CD4-positive, alpha-beta T cell (primary cell): ENCODE measurements at regions not wholly inside any gene's neighbourhood (a gene's known extent, or its start where the extent isn't known, plus 50 kb on each side); places are given as distances from the start of the nearest gene placed in this dataset.
"Not testable (repeated sequence)": the region's sequence is repeated elsewhere in the genome, so short reads cannot be mapped to it uniquely, and the experiment has no call there.

ENCODE experiments used
- ATAC-seq: fragments of 200-7000 bp; cut with Tn5 transposase; one replicate; pipeline ENCODE4 v1.10.0; 2022; ENCODE audit warnings: mild to moderate bottlenecking; ENCODE audit not compliant: poor library complexity
- CTCF ChIA-PET: fragments of 350-600 bp; sonication (Branson Sonifier 250); formaldehyde crosslinking; loops from one replicate; lab custom pipeline; 2021; ENCODE audit warnings: antibody characterized with exemption, inconsistent platforms; lab: Charles Lee
- POLR2A ChIA-PET: fragments of 350-600 bp; sonication (Branson Sonifier 250); formaldehyde crosslinking; loops from one replicate; lab custom pipeline; 2021; ENCODE audit warnings: antibody characterized with exemption, inconsistent platforms; lab: Charles Lee
- DNase-seq, 14 experiments: peaks; one replicate each; pipeline ENCODE4 v3.0.0-alpha.2; 2013 to 2020; ENCODE audit warnings: mixed read lengths in 2 of 14
- H3K27ac ChIP-seq, 2 donors: one replicate each; pipeline versions ENCODE4 v1.5.1 to v1.7.0; 2013; ENCODE audit warnings: low read length in 2 of 2, low read depth in 1 of 2, mild to moderate bottlenecking in 1 of 2
- H3K27me3 ChIP-seq, 2 experiments: 1 replicate in 1 of 2; 2 replicates in 1 of 2; pipeline versions ENCODE4 v1.6.1 to v1.7.0; 2013; ENCODE audit warnings: low read length in 2 of 2, control low read depth in 1 of 2, mild to moderate bottlenecking in 1 of 2, moderate library complexity in 1 of 2; ENCODE audit not compliant: insufficient read depth in 2 of 2, control insufficient read depth in 1 of 2
- H3K36me3 ChIP-seq: one replicate; pipeline ENCODE4 v1.6.1; 2013; ENCODE audit warnings: low read length, control low read depth; ENCODE audit not compliant: insufficient read depth
- H3K4me1 ChIP-seq: one replicate; pipeline ENCODE4 v1.6.1; 2013; ENCODE audit warnings: low read length, control low read depth; ENCODE audit not compliant: insufficient read depth
- H3K4me3 ChIP-seq: one replicate; pipeline ENCODE4 v1.5.1; 2013; ENCODE audit warnings: mild to moderate bottlenecking, low read length, moderate library complexity
- H3K9me3 ChIP-seq, 2 experiments: 1 replicate in 1 of 2; 2 replicates in 1 of 2; pipeline versions ENCODE4 v1.6.1 to v1.7.0; 2013; ENCODE audit warnings: low read length in 2 of 2, mild to moderate bottlenecking in 2 of 2, control low read depth in 1 of 2, moderate library complexity in 1 of 2; ENCODE audit not compliant: control insufficient read depth in 1 of 2, insufficient read depth in 1 of 2
- H3K27ac Mint-ChIP-seq: one replicate; pipeline ENCODE4 v1.8.0; 2020; ENCODE audit warnings: mixed read lengths
- H3K27me3 Mint-ChIP-seq: one replicate; pipeline ENCODE4 v1.8.0; 2021; ENCODE audit warnings: mixed read lengths
- H3K36me3 Mint-ChIP-seq: one replicate; pipeline ENCODE4 v1.8.0; 2021; ENCODE audit warnings: low read depth, mixed read lengths
- H3K4me1 Mint-ChIP-seq: one replicate; pipeline ENCODE4 v1.8.0; 2021; ENCODE audit warnings: low read depth, mixed read lengths
- H3K4me3 Mint-ChIP-seq: one replicate; pipeline ENCODE4 v1.8.0; 2020; ENCODE audit warnings: mild to moderate bottlenecking, mixed read lengths
- H3K9me3 Mint-ChIP-seq: one replicate; pipeline ENCODE4 v1.8.0; 2020; ENCODE audit warnings: mixed read lengths
- intact Hi-C, 2 experiments: fragments of 100-400 bp; cut with DNase I in 1 of 2; cut with micrococcal nuclease in 1 of 2; formaldehyde crosslinking; loops; one replicate each; pipeline versions ENCODE4 v1.15.1 to v1.9.0; 2023 to 2025; cut with DNase I, micrococcal nuclease
- TF ChIP-seq, protein P1 (sequence below): fragments of 200-600 bp; IDR thresholded peaks from one replicate; pipeline ENCODE4 v1.8.0; 2022; ENCODE audit warnings: antibody characterized with exemption, mild to moderate bottlenecking

DNA sequence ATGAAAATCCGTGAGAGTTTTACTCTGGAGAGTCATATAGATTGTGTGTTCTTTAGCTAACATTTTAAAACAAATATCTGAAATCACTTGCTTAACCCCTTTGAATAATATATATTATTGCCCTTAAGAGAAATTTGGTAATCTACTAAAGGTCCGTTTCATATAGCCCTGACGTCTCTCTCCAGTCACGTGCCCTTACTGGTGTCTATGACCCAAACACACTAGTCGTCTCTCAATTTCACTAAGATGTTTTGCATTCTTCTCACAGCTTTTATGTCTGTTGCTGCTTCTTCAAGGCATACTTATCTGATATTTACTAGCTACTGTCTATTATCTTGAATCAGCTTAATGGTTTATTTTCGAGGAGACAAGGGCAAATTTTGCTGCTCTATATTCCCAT, 409.9 kb downstream of the KCNJ18 start:
- intact Hi-C loops, result no loop called here
- CTCF ChIA-PET, result no interaction called here
- Mint-ChIP-seq H3K9me3 (peaks cover 11% of the 10 kb centered on the region), H3K36me3 (no peaks in the 10 kb centered on the region), H3K27me3 (no peaks in the 10 kb centered on the region), H3K27ac (no peak overlapping the region), H3K4me3 (no peak overlapping the region), H3K4me1 (no peaks in the 10 kb centered on the region)
- no peak overlapping the region for H3K4me3 ChIP-seq
- TF ChIP-seq, protein P1, sequence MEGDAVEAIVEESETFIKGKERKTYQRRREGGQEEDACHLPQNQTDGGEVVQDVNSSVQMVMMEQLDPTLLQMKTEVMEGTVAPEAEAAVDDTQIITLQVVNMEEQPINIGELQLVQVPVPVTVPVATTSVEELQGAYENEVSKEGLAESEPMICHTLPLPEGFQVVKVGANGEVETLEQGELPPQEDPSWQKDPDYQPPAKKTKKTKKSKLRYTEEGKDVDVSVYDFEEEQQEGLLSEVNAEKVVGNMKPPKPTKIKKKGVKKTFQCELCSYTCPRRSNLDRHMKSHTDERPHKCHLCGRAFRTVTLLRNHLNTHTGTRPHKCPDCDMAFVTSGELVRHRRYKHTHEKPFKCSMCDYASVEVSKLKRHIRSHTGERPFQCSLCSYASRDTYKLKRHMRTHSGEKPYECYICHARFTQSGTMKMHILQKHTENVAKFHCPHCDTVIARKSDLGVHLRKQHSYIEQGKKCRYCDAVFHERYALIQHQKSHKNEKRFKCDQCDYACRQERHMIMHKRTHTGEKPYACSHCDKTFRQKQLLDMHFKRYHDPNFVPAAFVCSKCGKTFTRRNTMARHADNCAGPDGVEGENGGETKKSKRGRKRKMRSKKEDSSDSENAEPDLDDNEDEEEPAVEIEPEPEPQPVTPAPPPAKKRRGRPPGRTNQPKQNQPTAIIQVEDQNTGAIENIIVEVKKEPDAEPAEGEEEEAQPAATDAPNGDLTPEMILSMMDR, result no peak
- POLR2A ChIA-PET, result no interaction called here
- no peak overlapping the region for H3K27ac ChIP-seq
- no peaks in the 10 kb centered on the region for H3K4me1 ChIP-seq
- H3K36me3 ChIP-seq, result no peaks in the 10 kb centered on the region
- peaks cover 0 to 3% of the 10 kb centered on the region in 2 experiments for H3K9me3 ChIP-seq
- DNase-seq, result no peak
- no peaks in the 10 kb centered on the region for H3K27me3 ChIP-seq
- no peak for ATAC-seq

DNA sequence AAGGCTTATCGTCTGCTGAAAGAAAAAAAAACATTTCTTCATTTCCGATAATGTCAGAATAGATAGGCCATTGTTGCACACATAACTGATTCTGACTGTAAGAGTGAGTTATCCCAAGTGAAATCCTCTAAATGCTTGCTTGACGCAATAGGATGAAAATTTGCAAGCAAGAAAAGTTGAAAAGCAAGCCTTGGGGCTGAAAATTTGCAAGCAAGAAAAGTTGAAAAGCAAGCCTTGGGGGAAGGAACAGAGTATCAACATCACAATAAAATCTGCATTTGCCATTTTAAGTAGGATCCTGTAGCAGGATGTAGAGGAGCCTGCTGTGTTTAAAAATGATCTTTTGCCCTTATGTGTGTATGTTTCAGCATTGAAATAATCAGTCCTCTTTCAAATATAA, 424.4 kb downstream of the KCNJ18 start:
- CTCF ChIA-PET, H3K27ac Mint-ChIP-seq, H3K36me3 Mint-ChIP-seq, ATAC-seq, H3K27me3 Mint-ChIP-seq, H3K27me3 ChIP-seq, H3K9me3 ChIP-seq, intact Hi-C loops, H3K4me1 Mint-ChIP-seq, DNase-seq, H3K4me1 ChIP-seq, POLR2A ChIA-PET, H3K27ac ChIP-seq, H3K4me3 ChIP-seq, H3K36me3 ChIP-seq, H3K4me3 Mint-ChIP-seq: not testable (repeated sequence)
- peaks cover 13% of the 10 kb centered on the region for H3K9me3 Mint-ChIP-seq

DNA sequence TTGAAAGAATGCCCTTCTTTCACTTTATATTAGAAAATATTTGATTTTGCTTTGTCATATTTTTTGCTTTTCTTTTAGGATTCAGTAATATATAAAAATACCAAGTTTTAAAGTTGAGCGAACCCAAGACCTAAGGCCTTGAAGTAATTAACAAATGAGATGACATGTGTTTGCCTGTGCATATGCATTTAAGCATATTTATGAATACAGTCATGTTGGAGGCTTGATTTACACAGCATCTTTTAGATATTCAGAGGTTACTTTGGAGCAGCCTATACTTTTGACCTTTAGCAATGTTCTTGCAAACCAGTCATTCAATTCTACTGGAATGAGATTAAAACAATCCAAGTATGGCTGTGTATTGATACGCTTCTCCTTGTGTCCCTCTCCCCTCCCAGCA, 425.1 kb downstream of the KCNJ18 start:
- CTCF ChIA-PET, H3K27me3 ChIP-seq, H3K27ac Mint-ChIP-seq, DNase-seq, intact Hi-C loops, H3K4me1 ChIP-seq, H3K9me3 ChIP-seq, POLR2A ChIA-PET, H3K4me1 Mint-ChIP-seq, H3K27ac ChIP-seq, H3K36me3 Mint-ChIP-seq, H3K36me3 ChIP-seq, H3K27me3 Mint-ChIP-seq, H3K4me3 Mint-ChIP-seq, ATAC-seq, H3K4me3 ChIP-seq: not testable (repeated sequence)
- H3K9me3 Mint-ChIP-seq, result peaks cover 13% of the 10 kb centered on the region

DNA sequence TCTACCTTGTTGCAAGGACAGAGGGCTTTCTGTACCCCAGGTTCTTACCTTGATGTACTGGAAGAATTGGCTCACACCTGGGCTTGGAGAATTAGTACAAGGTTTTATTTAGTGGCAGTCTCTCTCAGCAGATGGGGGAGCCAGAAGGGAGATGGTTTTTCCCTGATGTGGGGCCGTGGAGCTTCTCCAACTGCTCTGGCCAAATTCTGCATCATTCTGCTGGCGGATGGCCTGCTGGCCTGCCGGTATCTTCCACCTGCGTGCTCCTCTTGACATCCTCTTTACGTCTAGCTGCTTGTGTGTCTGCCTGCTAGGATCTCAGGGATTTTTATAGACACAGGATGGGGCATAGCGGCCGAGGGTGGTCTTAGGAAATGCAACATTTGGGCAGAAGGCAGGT, 426.7 kb downstream of the KCNJ18 start:
- CTCF ChIA-PET, H3K4me1 Mint-ChIP-seq, H3K36me3 ChIP-seq, ATAC-seq, H3K4me3 ChIP-seq, H3K27me3 Mint-ChIP-seq, POLR2A ChIA-PET, intact Hi-C loops, H3K27ac ChIP-seq, H3K4me3 Mint-ChIP-seq, H3K9me3 ChIP-seq, H3K27ac Mint-ChIP-seq, DNase-seq, H3K36me3 Mint-ChIP-seq, H3K4me1 ChIP-seq, H3K27me3 ChIP-seq: not testable (repeated sequence)
- H3K9me3 Mint-ChIP-seq, result peaks cover 13% of the 10 kb centered on the region

DNA sequence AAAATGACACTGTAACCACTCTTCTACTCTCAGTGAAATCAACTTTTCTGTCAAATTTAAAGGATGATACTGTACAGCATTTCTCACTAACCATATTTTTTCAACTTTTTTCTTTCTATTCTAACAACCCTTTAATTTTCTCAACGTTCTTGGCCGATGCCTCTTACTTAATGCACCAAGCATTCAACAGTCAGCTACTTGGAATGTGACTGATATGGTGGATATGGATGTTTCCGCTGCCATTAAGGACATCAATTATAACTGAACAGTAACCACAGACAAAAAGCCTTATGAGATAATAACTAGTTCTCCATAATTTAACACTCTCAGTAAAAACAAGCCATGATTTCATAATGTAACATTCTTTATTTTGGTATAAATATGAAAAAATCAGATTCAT, 427.4 kb downstream of the KCNJ18 start:
- H3K9me3 Mint-ChIP-seq, result peaks cover 13% of the 10 kb centered on the region
- H3K4me3 Mint-ChIP-seq, H3K27me3 ChIP-seq, H3K27me3 Mint-ChIP-seq, DNase-seq, CTCF ChIA-PET, H3K27ac Mint-ChIP-seq, H3K4me1 Mint-ChIP-seq, H3K27ac ChIP-seq, H3K36me3 ChIP-seq, H3K9me3 ChIP-seq, intact Hi-C loops, POLR2A ChIA-PET, H3K36me3 Mint-ChIP-seq, ATAC-seq, H3K4me3 ChIP-seq, H3K4me1 ChIP-seq: not testable (repeated sequence)
